Nephron progenitor cell (in vitro differentiated cells): ENCODE measurements at regions not wholly inside any gene's neighbourhood (a gene's known extent, or its start where the extent isn't known, plus 50 kb on each side); places are given as distances from the start of the nearest gene placed in this dataset.
"Not testable (repeated sequence)": the region's sequence is repeated elsewhere in the genome, so short reads cannot be mapped to it uniquely, and the experiment has no call there.

ENCODE experiments used
- DNase-seq: peaks from one replicate; pipeline ENCODE4 v3.0.0; 2021
- H3K27ac Mint-ChIP-seq: 2 replicates; pipeline ENCODE4 v1.8.0; 2021; ENCODE audit warnings: mild to moderate bottlenecking, moderate library complexity, mixed read lengths
- H3K27me3 Mint-ChIP-seq: 2 replicates; pipeline ENCODE4 v1.8.0; 2021; ENCODE audit warnings: mild to moderate bottlenecking, low read depth, mixed read lengths; ENCODE audit not compliant: poor library complexity
- H3K36me3 Mint-ChIP-seq: 2 replicates; pipeline ENCODE4 v1.8.0; 2021; ENCODE audit warnings: low read depth, mixed read lengths
- H3K4me1 Mint-ChIP-seq: 2 replicates; pipeline ENCODE4 v1.8.0; 2021; ENCODE audit warnings: mixed read lengths
- H3K4me3 Mint-ChIP-seq: 2 replicates; pipeline ENCODE4 v1.8.0; 2021; ENCODE audit warnings: mild to moderate bottlenecking, moderate library complexity, mixed read lengths
- H3K9me3 Mint-ChIP-seq: 2 replicates; pipeline ENCODE4 v1.8.0; 2021; ENCODE audit warnings: mild to moderate bottlenecking, moderate library complexity, mixed read lengths
- CTCF ChIP-seq: fragments of 200-600 bp; sonication (generic); IDR thresholded peaks from 2 replicates; pipeline ENCODE4 v1.5.0; 2021; ENCODE audit warnings: antibody characterized with exemption

- no peak for DNase-seq
- no peak for TF ChIP-seq CTCF
- Mint-ChIP-seq H3K9me3 (no peaks in the 10 kb centered on the region), H3K4me3 (no peak overlapping the region), H3K27me3 (no peaks in the 10 kb centered on the region), H3K4me1 (no peaks in the 10 kb centered on the region), H3K36me3 (no peaks in the 10 kb centered on the region), H3K27ac (no peak overlapping the region)
Observed at GRCh38 chr2:184155791-184156190, 442.5 kb upstream of the ZNF804A start.

GRCh38 chr2:184157141-184157540 is 441.2 kb upstream of the ZNF804A start:
- H3K36me3 Mint-ChIP-seq: no peaks in the 10 kb centered on the region
- H3K4me1 Mint-ChIP-seq: no peaks in the 10 kb centered on the region
- no peak for TF ChIP-seq CTCF
- no peaks in the 10 kb centered on the region for H3K27me3 Mint-ChIP-seq
- no peaks in the 10 kb centered on the region for H3K9me3 Mint-ChIP-seq
- no peak overlapping the region for H3K27ac Mint-ChIP-seq
- no peak for DNase-seq
- H3K4me3 Mint-ChIP-seq: no peak overlapping the region

GRCh38 chr2:184162426-184162825 is 435.9 kb upstream of the ZNF804A start:
- peak; percentile 23 for TF ChIP-seq CTCF

GRCh38 chr2:184168823-184169222 is 429.5 kb upstream of the ZNF804A start:
- not testable (repeated sequence) for DNase-seq, H3K27me3 Mint-ChIP-seq, H3K9me3 Mint-ChIP-seq, H3K4me1 Mint-ChIP-seq, H3K27ac Mint-ChIP-seq, H3K4me3 Mint-ChIP-seq, H3K36me3 Mint-ChIP-seq

More at GRCh38 chr2:184162426-184162825, 435.9 kb upstream of the ZNF804A start:
- Mint-ChIP-seq H3K27ac (no peak overlapping the region), H3K9me3 (no peaks in the 10 kb centered on the region), H3K27me3 (no peaks in the 10 kb centered on the region), H3K4me1 (no peaks in the 10 kb centered on the region), H3K36me3 (no peaks in the 10 kb centered on the region), H3K4me3 (no peak overlapping the region)
- no peak for DNase-seq

GRCh38 chr2:184169366-184169765 is 429.0 kb upstream of the ZNF804A start:
- TF ChIP-seq CTCF: no peak
- Mint-ChIP-seq H3K27me3 (no peaks in the 10 kb centered on the region), H3K4me1 (no peaks in the 10 kb centered on the region), H3K27ac (no peak overlapping the region), H3K9me3 (no peaks in the 10 kb centered on the region), H3K4me3 (no peak overlapping the region), H3K36me3 (no peaks in the 10 kb centered on the region)
- DNase-seq: no peak

- Mint-ChIP-seq H3K4me1 (no peaks in the 10 kb centered on the region), H3K36me3 (no peaks in the 10 kb centered on the region), H3K27ac (no peak overlapping the region), H3K27me3 (no peaks in the 10 kb centered on the region), H3K9me3 (no peaks in the 10 kb centered on the region), H3K4me3 (no peak overlapping the region)
- no peak for DNase-seq
- TF ChIP-seq CTCF: no peak
Observed at GRCh38 chr2:184174493-184175104, 423.7 kb upstream of the ZNF804A start.
